ENCODE measurements at regions not wholly inside any gene's neighbourhood (a gene's known extent, or its start where the extent isn't known, plus 50 kb on each side); places are given as distances from the start of the nearest gene placed in this dataset.

- no peak for DNase-seq
- TF ChIP-seq POLR2A (IDR thresholded peaks at IDR 0.05; ENCODE audit: low read length) (no peak), GATA1 (IDR thresholded peaks at IDR 0.05; ENCODE audit: low read depth, low read length) (no peak)
Observed at GRCh38 chr15:91589360-91589759, 264.1 kb upstream of the SLCO3A1 start.

- DNase-seq, result no peak
- TF ChIP-seq GATA1 (IDR thresholded peaks at IDR 0.05; ENCODE audit: low read depth, low read length), result no peak
- TF ChIP-seq POLR2A (IDR thresholded peaks at IDR 0.05; ENCODE audit: low read length), result no peak
Observed at GRCh38 chr15:91592567-91592966, 260.9 kb upstream of the SLCO3A1 start.

- TF ChIP-seq POLR2A (IDR thresholded peaks at IDR 0.05; ENCODE audit: low read length) (no peak), GATA1 (IDR thresholded peaks at IDR 0.05; ENCODE audit: low read depth, low read length) (no peak)
- no peak for DNase-seq
Observed at GRCh38 chr15:91593067-91593466, 260.4 kb upstream of the SLCO3A1 start.

- no peak for DNase-seq
- TF ChIP-seq POLR2A (IDR thresholded peaks at IDR 0.05; ENCODE audit: low read length) (no peak), GATA1 (IDR thresholded peaks at IDR 0.05; ENCODE audit: low read depth, low read length) (no peak)
Observed at GRCh38 chr15:91593653-91594052, 259.9 kb upstream of the SLCO3A1 start.

- DNase-seq, result no peak
- no peak for TF ChIP-seq GATA1 (IDR thresholded peaks at IDR 0.05; ENCODE audit: low read depth, low read length)
- TF ChIP-seq POLR2A (IDR thresholded peaks at IDR 0.05; ENCODE audit: low read length), result no peak
Observed at GRCh38 chr15:91599261-91599660, 254.2 kb upstream of the SLCO3A1 start.

- DNase-seq, result no peak
- TF ChIP-seq POLR2A (IDR thresholded peaks at IDR 0.05; ENCODE audit: low read length) (no peak), GATA1 (IDR thresholded peaks at IDR 0.05; ENCODE audit: low read depth, low read length) (no peak)
Observed at GRCh38 chr15:91603384-91604080, 250.0 kb upstream of the SLCO3A1 start.

GRCh38 chr15:91604122-91604521 is 249.4 kb upstream of the SLCO3A1 start:
- TF ChIP-seq POLR2A (IDR thresholded peaks at IDR 0.05; ENCODE audit: low read length) (no peak), GATA1 (IDR thresholded peaks at IDR 0.05; ENCODE audit: low read depth, low read length) (no peak)
- DNase-seq, result no peak

GRCh38 chr15:91605576-91605975 is 247.9 kb upstream of the SLCO3A1 start:
- TF ChIP-seq GATA1 (IDR thresholded peaks at IDR 0.05; ENCODE audit: low read depth, low read length), result no peak
- TF ChIP-seq POLR2A (IDR thresholded peaks at IDR 0.05; ENCODE audit: low read length), result no peak
- DNase-seq, result no peak

GRCh38 chr15:91609231-91609630 is 244.3 kb upstream of the SLCO3A1 start:
- DNase-seq, result no peak
- TF ChIP-seq POLR2A (IDR thresholded peaks at IDR 0.05; ENCODE audit: low read length) (no peak), GATA1 (IDR thresholded peaks at IDR 0.05; ENCODE audit: low read depth, low read length) (no peak)

GRCh38 chr15:91609966-91610365 is 243.5 kb upstream of the SLCO3A1 start:
- TF ChIP-seq POLR2A (IDR thresholded peaks at IDR 0.05; ENCODE audit: low read length) (no peak), GATA1 (IDR thresholded peaks at IDR 0.05; ENCODE audit: low read depth, low read length) (no peak)
- DNase-seq, result no peak

- TF ChIP-seq POLR2A (IDR thresholded peaks at IDR 0.05; ENCODE audit: low read length) (no peak), GATA1 (IDR thresholded peaks at IDR 0.05; ENCODE audit: low read depth, low read length) (no peak)
- DNase-seq, result no peak
Observed at GRCh38 chr15:91611561-91612323, 241.8 kb upstream of the SLCO3A1 start.

- DNase-seq, result no peak
- TF ChIP-seq POLR2A (IDR thresholded peaks at IDR 0.05; ENCODE audit: low read length), result no peak
- no peak for TF ChIP-seq GATA1 (IDR thresholded peaks at IDR 0.05; ENCODE audit: low read depth, low read length)
Observed at GRCh38 chr15:91620229-91620628, 233.3 kb upstream of the SLCO3A1 start.

GRCh38 chr15:91622235-91622634 is 231.3 kb upstream of the SLCO3A1 start:
- TF ChIP-seq GATA1 (IDR thresholded peaks at IDR 0.05; ENCODE audit: low read depth, low read length) (no peak), POLR2A (IDR thresholded peaks at IDR 0.05; ENCODE audit: low read length) (no peak)
- no peak for DNase-seq

- no peak for DNase-seq
- no peak for TF ChIP-seq GATA1 (IDR thresholded peaks at IDR 0.05; ENCODE audit: low read depth, low read length)
- no peak for TF ChIP-seq POLR2A (IDR thresholded peaks at IDR 0.05; ENCODE audit: low read length)
Observed at GRCh38 chr15:91622711-91623342, 230.7 kb upstream of the SLCO3A1 start.
